IPS-15b (cell line): ENCODE measurements at regions not wholly inside any gene's neighbourhood (a gene's known extent, or its start where the extent isn't known, plus 50 kb on each side); places are given as distances from the start of the nearest gene placed in this dataset.
"Not testable (repeated sequence)": the region's sequence is repeated elsewhere in the genome, so short reads cannot be mapped to it uniquely, and the experiment has no call there.

ENCODE experiments used
- H3K27me3 ChIP-seq: one replicate; pipeline ENCODE4 v1.6.1; 2013; ENCODE audit warnings: low read length; ENCODE audit not compliant: control insufficient read depth, insufficient read depth
- H3K36me3 ChIP-seq: one replicate; pipeline ENCODE4 v1.6.1; 2013; ENCODE audit warnings: low read length; ENCODE audit not compliant: control insufficient read depth, insufficient read depth
- H3K4me1 ChIP-seq: one replicate; pipeline ENCODE4 v1.6.1; 2013; ENCODE audit warnings: mild to moderate bottlenecking, low read length; ENCODE audit not compliant: control insufficient read depth, insufficient read depth
- H3K4me3 ChIP-seq: one replicate; pipeline ENCODE4 v1.5.1; 2013; ENCODE audit warnings: low read depth, low read length
- H3K9ac ChIP-seq: one replicate; pipeline ENCODE4 v1.6.1; 2013; ENCODE audit warnings: low read depth, mild to moderate bottlenecking, low read length
- H3K9me3 ChIP-seq: one replicate; pipeline ENCODE4 v1.6.1; 2013; ENCODE audit warnings: mild to moderate bottlenecking, low read length; ENCODE audit not compliant: control insufficient read depth, insufficient read depth

DNA sequence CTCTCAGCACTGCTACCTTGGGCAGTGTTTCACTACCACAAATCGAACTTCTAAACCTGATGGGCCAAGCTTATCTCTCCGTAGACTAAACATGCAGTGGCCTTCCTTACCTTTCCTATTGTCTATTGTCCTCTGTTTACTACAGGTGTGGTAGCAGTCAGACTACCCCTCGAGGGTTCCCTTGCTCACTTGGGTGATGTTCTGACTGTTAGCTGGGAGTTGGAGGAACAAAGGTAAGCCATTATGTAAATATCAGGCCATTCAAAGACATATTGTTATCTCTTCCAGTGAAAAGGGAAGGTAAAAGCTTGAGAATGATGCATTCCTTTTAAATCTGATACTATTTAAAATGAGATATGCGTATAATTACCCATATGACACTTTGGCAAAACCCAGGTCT, 828.3 kb upstream of the EEF2KMT start:
- H3K4me3 ChIP-seq = no peak overlapping the region
- peaks cover 22% of the 10 kb centered on the region for H3K27me3 ChIP-seq
- H3K36me3 ChIP-seq = no peaks in the 10 kb centered on the region
- peaks cover 32% of the 10 kb centered on the region for H3K4me1 ChIP-seq
- no peak overlapping the region for H3K9ac ChIP-seq
- H3K9me3 ChIP-seq = no peaks in the 10 kb centered on the region

DNA sequence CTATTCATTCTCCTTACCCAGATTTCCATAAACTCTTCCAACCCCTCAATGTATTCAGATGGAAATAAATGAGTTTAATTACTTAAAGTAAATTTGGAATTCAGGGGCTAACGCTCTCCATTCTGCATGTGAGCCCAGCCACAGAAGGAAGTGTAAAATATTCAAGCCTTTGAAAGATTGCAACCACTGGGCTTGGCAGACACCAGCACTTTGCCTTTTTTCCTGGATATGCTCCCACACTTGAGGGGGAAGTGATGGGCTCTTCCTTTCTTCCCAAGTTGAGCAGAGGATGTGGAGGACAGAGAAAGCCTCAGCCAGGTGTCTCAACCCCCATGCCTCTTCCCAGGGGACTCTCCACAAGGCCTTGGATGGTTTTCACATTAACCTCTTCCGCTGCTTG, 825.1 kb upstream of the EEF2KMT start:
- Histone ChIP-seq H3K4me1 (peaks cover 28% of the 10 kb centered on the region), H3K4me3 (no peak overlapping the region)

DNA sequence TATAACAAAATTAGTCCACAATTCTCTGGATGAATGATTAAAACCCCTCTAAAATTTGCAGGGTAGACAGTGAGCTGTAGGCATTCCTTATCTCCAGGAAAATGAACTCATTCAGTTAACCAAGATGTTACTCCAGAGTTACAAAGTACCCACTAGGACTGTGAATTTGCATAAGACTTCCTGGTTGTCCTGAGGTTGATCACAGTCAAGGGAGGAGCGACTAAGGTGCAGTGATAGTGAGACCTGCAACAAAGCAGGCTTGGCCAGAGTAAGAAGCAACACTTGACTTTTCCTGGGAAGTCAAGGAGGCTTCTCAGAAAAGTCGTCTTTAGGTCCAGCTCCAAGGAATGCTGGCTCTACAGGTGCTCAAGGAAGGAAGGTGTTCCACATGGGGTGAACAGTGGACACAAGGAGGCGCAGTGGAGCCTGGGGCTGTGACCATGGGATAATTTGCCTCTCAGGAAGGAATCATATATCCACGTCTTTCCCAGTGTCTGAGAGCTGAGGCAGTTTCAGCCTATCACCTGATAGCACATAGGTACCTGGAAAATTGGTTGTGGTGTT, 821.1 kb upstream of the EEF2KMT start:
- peaks cover 8% of the 10 kb centered on the region for H3K27me3 ChIP-seq
- H3K9ac ChIP-seq = no peak overlapping the region
- H3K4me3 ChIP-seq = no peak overlapping the region
- peaks cover 22% of the 10 kb centered on the region for H3K4me1 ChIP-seq
- H3K9me3 ChIP-seq = no peaks in the 10 kb centered on the region
- H3K36me3 ChIP-seq = no peaks in the 10 kb centered on the region

More for the DNA sequence above, 825.1 kb upstream of the EEF2KMT start:
- no peaks in the 10 kb centered on the region for H3K9me3 ChIP-seq
- no peaks in the 10 kb centered on the region for H3K36me3 ChIP-seq
- H3K9ac ChIP-seq = no peak overlapping the region
- H3K27me3 ChIP-seq = peaks cover 16% of the 10 kb centered on the region

DNA sequence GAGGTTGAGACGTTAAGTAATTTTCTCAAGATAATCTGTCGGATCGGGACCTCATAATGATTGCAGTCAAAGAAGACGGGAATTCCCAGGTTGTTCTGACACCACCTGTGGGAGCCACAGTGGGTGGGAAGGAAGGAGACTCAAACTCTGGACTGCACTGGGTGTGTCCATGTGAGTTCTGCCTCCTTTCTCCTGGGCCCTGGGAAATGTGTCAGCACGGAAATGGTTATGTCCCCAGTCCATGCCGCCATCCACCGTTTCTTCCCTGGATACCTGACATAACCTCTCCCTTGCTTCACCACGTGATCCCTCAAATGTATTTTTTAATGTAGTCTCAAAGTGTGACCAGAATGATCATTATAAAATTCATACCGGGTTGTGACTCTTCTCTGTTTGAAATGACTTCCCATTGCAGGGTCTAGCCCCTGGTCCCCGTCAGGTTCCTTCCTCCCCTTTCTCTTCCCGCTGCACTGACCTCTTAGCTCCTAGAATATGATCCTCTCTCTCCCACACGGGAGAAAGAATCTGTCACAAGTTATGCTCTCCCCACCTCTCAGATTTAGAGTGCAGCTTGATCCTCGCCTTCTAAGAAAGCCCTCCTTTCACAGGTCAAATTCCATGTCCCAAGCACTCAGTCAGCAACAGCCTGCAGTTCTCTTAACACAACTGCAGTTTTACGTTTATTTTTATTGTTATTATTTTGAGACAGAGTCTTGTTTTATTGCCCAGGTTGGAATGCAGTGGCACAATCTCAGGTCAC, 820.0 kb upstream of the EEF2KMT start:
- H3K9me3 ChIP-seq = no peaks in the 10 kb centered on the region
- H3K27me3 ChIP-seq = peaks cover 6% of the 10 kb centered on the region
- H3K9ac ChIP-seq = no peak overlapping the region
- H3K4me3 ChIP-seq = no peak overlapping the region
- no peaks in the 10 kb centered on the region for H3K36me3 ChIP-seq
- peaks cover 19% of the 10 kb centered on the region for H3K4me1 ChIP-seq

DNA sequence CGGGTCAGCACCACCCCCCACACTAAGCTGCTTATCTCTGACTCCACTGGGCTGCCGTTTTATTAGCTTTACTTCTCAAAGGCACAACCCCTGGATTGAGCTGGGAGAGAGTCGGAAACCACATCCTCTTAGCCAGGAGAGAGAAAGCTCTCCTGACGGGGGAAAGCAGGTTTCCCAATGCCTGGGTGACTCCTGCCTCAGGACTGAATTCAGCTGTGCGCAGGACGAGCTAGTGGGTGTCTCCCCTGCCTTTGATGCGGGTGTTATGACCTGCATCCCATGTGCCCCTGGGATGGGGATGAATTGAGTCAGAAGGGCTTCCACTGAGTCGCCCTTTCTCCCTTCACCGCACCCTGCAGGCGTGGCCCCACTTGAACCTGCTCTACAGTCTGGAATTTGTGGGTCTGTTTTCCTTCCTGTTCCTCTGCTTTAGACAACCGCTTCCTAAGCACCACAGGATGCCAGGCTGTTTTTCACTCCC, 819.2 kb upstream of the EEF2KMT start:
- H3K4me3 ChIP-seq = no peak overlapping the region
- no peak overlapping the region for H3K9ac ChIP-seq
- H3K27me3 ChIP-seq = peaks cover 3% of the 10 kb centered on the region

DNA sequence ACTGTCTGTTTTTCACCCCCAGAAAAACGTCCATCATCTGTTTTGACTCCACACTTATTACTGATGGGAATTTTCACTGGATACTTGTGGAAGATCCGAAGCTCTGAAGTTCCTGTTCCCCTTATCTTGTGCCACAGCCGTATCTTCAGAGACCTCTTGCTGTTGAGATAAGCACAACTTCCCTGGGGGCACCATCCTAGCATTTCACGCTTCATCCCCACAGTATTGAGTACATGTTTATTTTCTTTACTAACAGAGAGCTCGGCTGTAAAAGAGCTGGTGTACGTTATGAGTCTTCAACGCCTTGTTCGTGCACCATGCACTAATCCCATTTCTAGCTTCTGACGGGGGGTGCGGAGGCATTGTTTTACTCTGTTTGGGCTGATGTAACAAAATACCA, 813.6 kb upstream of the EEF2KMT start:
- Histone ChIP-seq H3K27me3 (no peaks in the 10 kb centered on the region), H3K4me1 (peaks cover 4% of the 10 kb centered on the region), H3K9me3 (no peaks in the 10 kb centered on the region), H3K9ac (no peak overlapping the region), H3K4me3 (no peak overlapping the region), H3K36me3 (no peaks in the 10 kb centered on the region)

More for the DNA sequence above, 819.2 kb upstream of the EEF2KMT start:
- Histone ChIP-seq H3K36me3 (no peaks in the 10 kb centered on the region), H3K9me3 (no peaks in the 10 kb centered on the region), H3K4me1 (peaks cover 19% of the 10 kb centered on the region)

DNA sequence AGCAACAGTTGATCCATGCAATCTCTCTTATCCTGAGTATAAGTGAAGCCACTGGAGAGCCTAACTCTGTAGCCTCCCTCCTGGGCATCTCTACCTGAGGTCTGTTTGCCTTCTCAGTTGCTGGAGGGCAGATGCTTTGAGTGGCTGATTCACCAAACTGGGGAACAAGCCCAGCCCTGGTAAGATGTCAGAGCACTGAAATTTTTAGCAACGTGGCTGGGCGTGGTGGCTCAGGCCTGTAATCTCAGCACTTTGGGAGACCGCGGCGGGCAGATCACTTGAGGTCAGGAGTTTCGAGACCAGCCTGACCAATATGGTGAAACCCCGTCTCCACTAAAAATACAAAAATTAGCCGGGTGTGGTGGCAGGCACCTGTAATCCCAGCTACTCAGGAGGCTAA, 812.0 kb upstream of the EEF2KMT start:
- H3K4me3 ChIP-seq, H3K9me3 ChIP-seq, H3K27me3 ChIP-seq, H3K9ac ChIP-seq, H3K4me1 ChIP-seq, H3K36me3 ChIP-seq: not testable (repeated sequence)

DNA sequence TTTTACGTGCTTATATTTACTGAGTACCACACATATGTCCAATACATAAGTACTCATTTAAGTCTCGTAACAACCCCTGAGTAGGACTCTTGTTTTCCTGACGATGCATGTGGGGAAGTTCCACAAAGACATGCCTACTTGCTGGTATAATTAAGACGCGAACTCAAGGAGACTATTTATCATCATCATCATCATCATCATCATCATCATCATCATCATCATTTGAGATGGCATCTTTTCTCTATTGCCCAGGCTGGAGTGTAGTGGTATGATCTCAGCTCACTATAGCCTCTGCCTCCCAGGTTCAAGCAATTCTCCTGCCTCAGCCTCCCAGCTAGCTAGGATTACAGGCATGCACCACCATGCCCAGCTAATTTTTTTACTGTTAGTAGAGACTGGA, 809.9 kb upstream of the EEF2KMT start:
- Histone ChIP-seq H3K9me3 (no peaks in the 10 kb centered on the region), H3K4me1 (no peaks in the 10 kb centered on the region)

DNA sequence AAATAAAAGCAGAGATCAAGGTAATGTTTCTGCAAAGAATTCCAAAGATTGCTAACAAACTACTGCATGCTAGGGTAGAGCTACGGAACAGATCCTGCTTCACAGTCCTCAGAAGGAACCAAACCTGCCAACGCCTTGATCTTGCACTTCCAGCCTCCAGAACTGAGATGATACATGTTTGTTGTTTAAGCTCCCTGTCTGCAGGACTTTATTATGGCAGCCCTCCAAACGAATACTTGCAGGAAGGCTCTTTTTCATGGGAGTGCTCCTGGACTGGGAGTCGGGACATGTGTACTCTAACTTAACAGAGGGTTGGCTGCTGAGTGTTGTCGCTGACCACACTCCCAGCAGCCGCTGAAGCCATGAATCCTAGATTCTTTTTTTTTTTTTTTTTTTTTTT, 808.8 kb upstream of the EEF2KMT start:
- Histone ChIP-seq H3K9ac (no peak overlapping the region), H3K36me3 (no peaks in the 10 kb centered on the region), H3K4me3 (no peak overlapping the region), H3K4me1 (no peaks in the 10 kb centered on the region), H3K9me3 (no peaks in the 10 kb centered on the region), H3K27me3 (no peaks in the 10 kb centered on the region)

More for the DNA sequence above, 809.9 kb upstream of the EEF2KMT start:
- Histone ChIP-seq H3K9ac (no peak overlapping the region), H3K36me3 (no peaks in the 10 kb centered on the region), H3K4me3 (no peak overlapping the region), H3K27me3 (no peaks in the 10 kb centered on the region)

DNA sequence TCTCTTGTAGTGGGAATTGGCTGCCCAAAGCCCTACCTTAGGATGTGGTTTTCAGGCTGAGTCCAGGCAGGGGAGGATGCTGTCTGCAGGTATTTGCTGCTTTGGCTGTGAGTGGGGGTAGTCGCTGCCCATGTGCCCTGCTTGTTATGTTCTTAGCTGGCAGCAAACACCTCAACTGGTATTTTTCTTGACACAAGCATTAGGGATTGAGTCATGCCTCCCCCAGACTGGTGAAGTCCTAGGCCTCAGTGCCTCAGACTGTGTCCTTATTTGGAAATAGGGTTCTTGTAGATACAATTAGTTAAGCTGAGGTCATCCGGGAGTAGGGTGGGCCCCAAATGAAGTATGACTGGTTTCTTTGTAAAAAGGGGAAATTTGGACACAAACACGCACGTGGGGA, 808.3 kb upstream of the EEF2KMT start:
- no peak overlapping the region for H3K9ac ChIP-seq

DNA sequence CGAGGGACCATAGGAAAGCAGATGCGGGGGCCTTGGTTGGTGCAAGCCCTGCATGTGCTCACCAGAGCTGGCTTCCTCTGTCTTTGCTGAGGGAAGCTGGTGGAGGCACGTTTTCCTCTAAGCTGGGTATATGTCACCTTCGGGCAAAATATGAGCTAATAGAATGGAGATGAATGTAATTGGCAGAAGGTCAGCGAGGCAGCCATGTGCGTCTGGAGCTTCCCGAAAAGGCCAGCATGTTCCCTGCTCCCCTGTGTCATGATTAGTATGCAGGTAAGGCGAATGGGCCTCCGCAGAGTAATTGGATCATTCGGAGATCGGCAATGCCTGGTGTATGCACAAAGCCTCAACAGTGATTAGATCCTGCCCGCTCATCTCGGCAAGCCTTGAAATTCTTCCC, 806.2 kb upstream of the EEF2KMT start:
- Histone ChIP-seq H3K4me3 (no peak overlapping the region), H3K9me3 (no peaks in the 10 kb centered on the region), H3K9ac (no peak overlapping the region)

More for the DNA sequence above, 808.3 kb upstream of the EEF2KMT start:
- Histone ChIP-seq H3K4me1 (no peaks in the 10 kb centered on the region), H3K4me3 (no peak overlapping the region), H3K36me3 (no peaks in the 10 kb centered on the region), H3K9me3 (no peaks in the 10 kb centered on the region), H3K27me3 (no peaks in the 10 kb centered on the region)

DNA sequence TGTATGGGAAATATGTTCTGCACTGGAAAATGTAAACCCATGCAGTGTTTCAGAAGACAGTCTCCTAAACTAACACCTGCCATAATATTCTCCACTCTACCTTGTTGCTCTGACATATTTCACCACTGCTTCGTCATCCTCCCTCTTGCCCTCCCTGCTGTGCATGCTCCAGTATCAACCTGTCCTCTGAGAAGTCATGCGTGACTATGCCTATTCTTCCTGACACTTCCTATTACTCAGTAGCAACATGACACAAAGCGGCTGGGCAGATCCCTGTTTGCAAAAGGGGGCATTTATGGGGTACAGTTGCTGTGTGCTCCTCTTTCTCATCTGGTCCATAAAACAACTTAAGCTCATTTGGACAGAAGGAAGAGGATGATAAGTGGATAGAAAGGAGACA, 805.6 kb upstream of the EEF2KMT start:
- Histone ChIP-seq H3K36me3 (no peaks in the 10 kb centered on the region), H3K27me3 (no peaks in the 10 kb centered on the region), H3K9ac (no peak overlapping the region), H3K4me1 (no peaks in the 10 kb centered on the region), H3K9me3 (no peaks in the 10 kb centered on the region), H3K4me3 (no peak overlapping the region)

More for the DNA sequence above, 806.2 kb upstream of the EEF2KMT start:
- no peaks in the 10 kb centered on the region for H3K27me3 ChIP-seq
- H3K4me1 ChIP-seq = no peaks in the 10 kb centered on the region
- no peaks in the 10 kb centered on the region for H3K36me3 ChIP-seq
